ENCODE measurements at regions not wholly inside any gene's neighbourhood (a gene's known extent, or its start where the extent isn't known, plus 50 kb on each side); places are given as distances from the start of the nearest gene placed in this dataset.
"Not testable (repeated sequence)": the region's sequence is repeated elsewhere in the genome, so short reads cannot be mapped to it uniquely, and the experiment has no call there.

- no peak for DNase-seq (ENCODE audit: low read depth)
Observed at GRCh38 chrY:19644889-19645638, 99.5 kb downstream of the KDM5D start.

GRCh38 chrY:19637651-19638347 is 106.7 kb downstream of the KDM5D start:
- no peak for DNase-seq (ENCODE audit: low read depth)

- DNase-seq (ENCODE audit: low read depth) = no peak
Observed at GRCh38 chrY:19628926-19629325, 115.6 kb downstream of the KDM5D start.

GRCh38 chrY:19622392-19622791 is 122.1 kb downstream of the KDM5D start:
- DNase-seq (ENCODE audit: low read depth) = no peak

GRCh38 chrY:19621756-19622155 is 122.8 kb downstream of the KDM5D start:
- no peak for DNase-seq (ENCODE audit: low read depth)

- DNase-seq (ENCODE audit: low read depth) = no peak
Observed at GRCh38 chrY:19601113-19601512, 143.4 kb downstream of the KDM5D start.

- DNase-seq (ENCODE audit: low read depth) = no peak
Observed at GRCh38 chrY:19600711-19601110, 143.8 kb downstream of the KDM5D start.

- no peak for DNase-seq (ENCODE audit: low read depth)
Observed at GRCh38 chrY:19590235-19590634, 154.3 kb downstream of the KDM5D start.

GRCh38 chrY:19589664-19590063 is 154.9 kb downstream of the KDM5D start:
- no peak for DNase-seq (ENCODE audit: low read depth)

GRCh38 chrY:19587311-19587710 is 157.2 kb downstream of the KDM5D start:
- DNase-seq (ENCODE audit: low read depth) = no peak

GRCh38 chrY:19580990-19581389 is 163.5 kb downstream of the KDM5D start:
- not testable (repeated sequence) for DNase-seq (ENCODE audit: low read depth)

- no peak for DNase-seq (ENCODE audit: low read depth)
Observed at GRCh38 chrY:19578281-19578874, 166.1 kb downstream of the KDM5D start.

GRCh38 chrY:19577250-19577649 is 167.3 kb downstream of the KDM5D start:
- DNase-seq (ENCODE audit: low read depth) = no peak

GRCh38 chrY:19574939-19575338 is 169.6 kb downstream of the KDM5D start:
- DNase-seq (ENCODE audit: low read depth) = no peak

GRCh38 chrY:19573646-19574045 is 170.9 kb downstream of the KDM5D start:
- DNase-seq (ENCODE audit: low read depth) = no peak

- DNase-seq (ENCODE audit: low read depth) = no peak
Observed at GRCh38 chrY:19570999-19571398, 173.5 kb downstream of the KDM5D start.

- DNase-seq (ENCODE audit: low read depth) = no peak
Observed at GRCh38 chrY:19567943-19568342, 176.6 kb downstream of the KDM5D start.

GRCh38 chrY:19567051-19567921 is 177.2 kb downstream of the KDM5D start:
- peak; percentile 69 for DNase-seq (ENCODE audit: low read depth)

GRCh38 chrY:19559161-19559560 is 185.4 kb downstream of the KDM5D start:
- DNase-seq (ENCODE audit: low read depth) = no peak

GRCh38 chrY:19549671-19550466 is 194.7 kb downstream of the KDM5D start:
- DNase-seq (ENCODE audit: low read depth) = no peak
